ENCODE measurements at regions not wholly inside any gene's neighbourhood (a gene's known extent, or its start where the extent isn't known, plus 50 kb on each side); places are given as distances from the start of the nearest gene placed in this dataset.

DNA sequence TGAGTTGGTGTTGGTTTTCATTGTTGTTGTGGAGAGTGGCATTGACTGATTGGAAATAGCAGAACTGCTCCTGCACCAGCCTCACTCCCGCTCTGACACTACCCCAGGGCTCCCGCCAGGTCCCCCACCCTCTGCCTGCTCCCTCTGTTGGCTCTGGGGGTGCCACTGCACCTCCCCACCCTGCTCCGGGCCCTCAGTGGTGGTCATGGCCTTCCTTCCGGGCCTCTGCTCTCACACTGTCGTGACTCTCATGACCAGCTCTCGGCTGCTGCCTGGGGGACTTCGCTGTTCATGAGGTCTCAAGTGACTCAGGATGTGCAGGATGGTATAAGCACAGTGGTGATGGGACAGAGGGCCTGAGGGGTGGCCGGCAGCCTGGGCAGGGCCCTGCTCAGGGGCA lies 113.2 kb downstream of the MARCHF4 start:
- Histone ChIP-seq H3K79me2 (ENCODE audit: control insufficient read depth, low read length) (no peaks in the 10 kb centered on the region), H3K4me3 (ENCODE audit: low read length) (no peak overlapping the region), H3F3A (ENCODE audit: control insufficient read depth, insufficient read depth) (no peaks in the 10 kb centered on the region), H4K20me1 (ENCODE audit: control insufficient read depth, insufficient read depth, low read depth, low read length) (no peaks in the 10 kb centered on the region), H3K27me3 (ENCODE audit: control insufficient read depth, low read length) (peaks cover 17% of the 10 kb centered on the region), H3K4me1 (ENCODE audit: control insufficient read depth, low read length) (no peaks in the 10 kb centered on the region), H3K27ac (ENCODE audit: low read depth, low read length) (no peak overlapping the region), H3K9me2 (replicated peaks; ENCODE audit: control insufficient read depth, low read length) (no peaks in the 10 kb centered on the region), H3K4me2 (ENCODE audit: low read length) (no peak overlapping the region), H3K9me3 (ENCODE audit: control insufficient read depth, insufficient read depth, low read length) (no peaks in the 10 kb centered on the region), H3K36me3 (ENCODE audit: control insufficient read depth, low read length) (no peaks in the 10 kb centered on the region)
- no peak for TF ChIP-seq EZH2phosphoT487 (IDR thresholded peaks at IDR 0.05; ENCODE audit: borderline replicate concordance, low read length)
- TF ChIP-seq, protein P1, sequence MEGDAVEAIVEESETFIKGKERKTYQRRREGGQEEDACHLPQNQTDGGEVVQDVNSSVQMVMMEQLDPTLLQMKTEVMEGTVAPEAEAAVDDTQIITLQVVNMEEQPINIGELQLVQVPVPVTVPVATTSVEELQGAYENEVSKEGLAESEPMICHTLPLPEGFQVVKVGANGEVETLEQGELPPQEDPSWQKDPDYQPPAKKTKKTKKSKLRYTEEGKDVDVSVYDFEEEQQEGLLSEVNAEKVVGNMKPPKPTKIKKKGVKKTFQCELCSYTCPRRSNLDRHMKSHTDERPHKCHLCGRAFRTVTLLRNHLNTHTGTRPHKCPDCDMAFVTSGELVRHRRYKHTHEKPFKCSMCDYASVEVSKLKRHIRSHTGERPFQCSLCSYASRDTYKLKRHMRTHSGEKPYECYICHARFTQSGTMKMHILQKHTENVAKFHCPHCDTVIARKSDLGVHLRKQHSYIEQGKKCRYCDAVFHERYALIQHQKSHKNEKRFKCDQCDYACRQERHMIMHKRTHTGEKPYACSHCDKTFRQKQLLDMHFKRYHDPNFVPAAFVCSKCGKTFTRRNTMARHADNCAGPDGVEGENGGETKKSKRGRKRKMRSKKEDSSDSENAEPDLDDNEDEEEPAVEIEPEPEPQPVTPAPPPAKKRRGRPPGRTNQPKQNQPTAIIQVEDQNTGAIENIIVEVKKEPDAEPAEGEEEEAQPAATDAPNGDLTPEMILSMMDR (IDR thresholded peaks at IDR 0.05; ENCODE audit: low read depth, low read length, poor library complexity, severe bottlenecking), result no peak

DNA sequence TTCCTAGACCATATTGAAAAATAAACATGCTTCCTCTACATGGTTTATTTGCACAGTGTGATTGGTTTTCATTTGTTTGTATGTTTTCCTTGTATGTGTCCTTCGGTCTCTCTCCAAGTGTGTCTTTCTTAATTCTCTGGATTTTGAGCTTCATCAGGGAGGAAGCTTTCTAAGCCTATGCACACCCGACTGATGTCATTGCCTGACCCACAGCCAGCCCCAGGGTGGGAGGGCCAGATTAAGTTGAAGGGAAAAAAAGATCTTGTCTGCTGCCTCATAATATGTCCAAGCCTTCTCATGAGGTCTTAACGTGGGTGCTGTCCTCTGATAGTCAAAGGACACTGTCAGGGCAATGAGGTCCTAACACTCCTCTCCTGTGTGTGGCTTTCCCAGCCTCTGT lies 115.2 kb downstream of the MARCHF4 start:
- TF ChIP-seq, protein P1 (IDR thresholded peaks at IDR 0.05; ENCODE audit: low read depth, low read length, poor library complexity, severe bottlenecking), result no peak
- H3K9me2 ChIP-seq (replicated peaks; ENCODE audit: control insufficient read depth, low read length), result no peaks in the 10 kb centered on the region
- no peaks in the 10 kb centered on the region for H3F3A ChIP-seq (ENCODE audit: control insufficient read depth, insufficient read depth)
- H3K4me2 ChIP-seq (ENCODE audit: low read length), result no peak overlapping the region
- H4K20me1 ChIP-seq (ENCODE audit: control insufficient read depth, insufficient read depth, low read depth, low read length), result no peaks in the 10 kb centered on the region
- no peak overlapping the region for H3K27ac ChIP-seq (ENCODE audit: low read depth, low read length)
- no peak overlapping the region for H3K4me3 ChIP-seq (ENCODE audit: low read length)
- no peaks in the 10 kb centered on the region for H3K36me3 ChIP-seq (ENCODE audit: control insufficient read depth, low read length)
- no peaks in the 10 kb centered on the region for H3K79me2 ChIP-seq (ENCODE audit: control insufficient read depth, low read length)
- no peaks in the 10 kb centered on the region for H3K9me3 ChIP-seq (ENCODE audit: control insufficient read depth, insufficient read depth, low read length)
- H3K27me3 ChIP-seq (ENCODE audit: control insufficient read depth, low read length), result peaks cover 17% of the 10 kb centered on the region
- H3K4me1 ChIP-seq (ENCODE audit: control insufficient read depth, low read length), result no peaks in the 10 kb centered on the region
